Stimulated activated memory B cell treated with anti-CD40 and anti-IgM and Interleukin-4, amounts not matched to agents 10 μg/mL and 1 μg/mL and 100 μg/mL, for 72 hours (primary cell): ENCODE measurements at regions not wholly inside any gene's neighbourhood (a gene's known extent, or its start where the extent isn't known, plus 50 kb on each side); places are given as distances from the start of the nearest gene placed in this dataset.

Experiments
- ATAC-seq: fragments of 150-1000 bp; cut with Tn5 transposase; 2 replicates; pipeline ENCODE4 v1.10.0; 2021
- H3K27ac Mint-ChIP-seq: one replicate; pipeline ENCODE4 v1.8.0; 2022; ENCODE audit warnings: mild to moderate bottlenecking, mixed read lengths
- H3K27me3 Mint-ChIP-seq: one replicate; pipeline ENCODE4 v1.8.0; 2022; ENCODE audit warnings: mixed read lengths
- H3K36me3 Mint-ChIP-seq: one replicate; pipeline ENCODE4 v1.8.0; 2022; ENCODE audit warnings: mixed read lengths
- H3K4me1 Mint-ChIP-seq: one replicate; pipeline ENCODE4 v1.8.0; 2022; ENCODE audit warnings: mixed read lengths
- H3K4me3 Mint-ChIP-seq: one replicate; pipeline ENCODE4 v1.8.0; 2022; ENCODE audit warnings: mild to moderate bottlenecking, moderate library complexity, mixed read lengths
- H3K9me3 Mint-ChIP-seq: one replicate; pipeline ENCODE4 v1.8.0; 2022; ENCODE audit warnings: mixed read lengths

- Mint-ChIP-seq H3K36me3 (no peaks in the 10 kb centered on the region), H3K27ac (no peak overlapping the region), H3K27me3 (no peaks in the 10 kb centered on the region), H3K4me1 (no peaks in the 10 kb centered on the region), H3K4me3 (no peak overlapping the region), H3K9me3 (no peaks in the 10 kb centered on the region)
- no peak for ATAC-seq
Observed at GRCh38 chr18:43904209-43904837, 627.0 kb upstream of the SYT4 start.

GRCh38 chr18:43914018-43914417, 636.7 kb upstream of the SYT4 start:
- no peak for ATAC-seq
- Mint-ChIP-seq H3K27ac (no peak overlapping the region), H3K36me3 (no peaks in the 10 kb centered on the region), H3K9me3 (no peaks in the 10 kb centered on the region), H3K4me3 (no peak overlapping the region), H3K4me1 (no peaks in the 10 kb centered on the region), H3K27me3 (no peaks in the 10 kb centered on the region)

GRCh38 chr18:43916984-43917383, 639.7 kb upstream of the SYT4 start:
- Mint-ChIP-seq H3K36me3 (no peaks in the 10 kb centered on the region), H3K4me1 (no peaks in the 10 kb centered on the region), H3K4me3 (no peak overlapping the region), H3K27me3 (no peaks in the 10 kb centered on the region), H3K9me3 (no peaks in the 10 kb centered on the region), H3K27ac (no peak overlapping the region)
- no peak for ATAC-seq

- Mint-ChIP-seq H3K9me3 (no peaks in the 10 kb centered on the region), H3K27ac (no peak overlapping the region), H3K4me1 (no peaks in the 10 kb centered on the region), H3K4me3 (no peak overlapping the region), H3K36me3 (no peaks in the 10 kb centered on the region), H3K27me3 (no peaks in the 10 kb centered on the region)
- no peak for ATAC-seq
Observed at GRCh38 chr18:43917520-43917919, 640.2 kb upstream of the SYT4 start.

- H3K27ac Mint-ChIP-seq, result no peak overlapping the region
- H3K9me3 Mint-ChIP-seq, result no peaks in the 10 kb centered on the region
- H3K4me3 Mint-ChIP-seq, result no peak overlapping the region
- H3K36me3 Mint-ChIP-seq, result no peaks in the 10 kb centered on the region
- ATAC-seq, result no peak
- H3K27me3 Mint-ChIP-seq, result no peaks in the 10 kb centered on the region
- no peaks in the 10 kb centered on the region for H3K4me1 Mint-ChIP-seq
Observed at GRCh38 chr18:43919551-43919950, 642.3 kb upstream of the SYT4 start.

- H3K4me3 Mint-ChIP-seq, result no peak overlapping the region
- no peak overlapping the region for H3K27ac Mint-ChIP-seq
- no peaks in the 10 kb centered on the region for H3K9me3 Mint-ChIP-seq
- no peaks in the 10 kb centered on the region for H3K4me1 Mint-ChIP-seq
- H3K36me3 Mint-ChIP-seq, result no peaks in the 10 kb centered on the region
- H3K27me3 Mint-ChIP-seq, result no peaks in the 10 kb centered on the region
- ATAC-seq, result no peak
Observed at GRCh38 chr18:43931439-43931838, 654.1 kb upstream of the SYT4 start.

GRCh38 chr18:43932140-43932539, 654.9 kb upstream of the SYT4 start:
- no peak for ATAC-seq
- Mint-ChIP-seq H3K27me3 (no peaks in the 10 kb centered on the region), H3K4me1 (no peaks in the 10 kb centered on the region), H3K4me3 (no peak overlapping the region), H3K36me3 (no peaks in the 10 kb centered on the region), H3K27ac (no peak overlapping the region), H3K9me3 (no peaks in the 10 kb centered on the region)

- Mint-ChIP-seq H3K4me1 (no peaks in the 10 kb centered on the region), H3K27me3 (no peaks in the 10 kb centered on the region), H3K4me3 (no peak overlapping the region), H3K9me3 (no peaks in the 10 kb centered on the region), H3K27ac (no peak overlapping the region), H3K36me3 (no peaks in the 10 kb centered on the region)
- no peak for ATAC-seq
Observed at GRCh38 chr18:43933177-43933576, 655.9 kb upstream of the SYT4 start.

GRCh38 chr18:43934322-43934721, 657.0 kb upstream of the SYT4 start:
- no peaks in the 10 kb centered on the region for H3K9me3 Mint-ChIP-seq
- no peaks in the 10 kb centered on the region for H3K36me3 Mint-ChIP-seq
- no peak overlapping the region for H3K4me3 Mint-ChIP-seq
- H3K27ac Mint-ChIP-seq, result no peak overlapping the region
- no peaks in the 10 kb centered on the region for H3K4me1 Mint-ChIP-seq
- no peaks in the 10 kb centered on the region for H3K27me3 Mint-ChIP-seq
- no peak for ATAC-seq

GRCh38 chr18:43934781-43935471, 657.6 kb upstream of the SYT4 start:
- no peak for ATAC-seq

GRCh38 chr18:43936176-43936575, 658.9 kb upstream of the SYT4 start:
- Mint-ChIP-seq H3K36me3 (no peaks in the 10 kb centered on the region), H3K27ac (no peak overlapping the region), H3K9me3 (no peaks in the 10 kb centered on the region), H3K4me3 (no peak overlapping the region), H3K27me3 (no peaks in the 10 kb centered on the region), H3K4me1 (no peaks in the 10 kb centered on the region)
- no peak for ATAC-seq

More at GRCh38 chr18:43934781-43935471, 657.6 kb upstream of the SYT4 start:
- Mint-ChIP-seq H3K4me1 (no peaks in the 10 kb centered on the region), H3K27ac (no peak overlapping the region), H3K36me3 (no peaks in the 10 kb centered on the region), H3K9me3 (no peaks in the 10 kb centered on the region), H3K27me3 (no peaks in the 10 kb centered on the region), H3K4me3 (no peak overlapping the region)

GRCh38 chr18:43949291-43949690, 672.0 kb upstream of the SYT4 start:
- H3K27me3 Mint-ChIP-seq, result no peaks in the 10 kb centered on the region
- no peaks in the 10 kb centered on the region for H3K9me3 Mint-ChIP-seq
- ATAC-seq, result no peak
- H3K4me3 Mint-ChIP-seq, result no peak overlapping the region
- no peaks in the 10 kb centered on the region for H3K36me3 Mint-ChIP-seq
- no peak overlapping the region for H3K27ac Mint-ChIP-seq
- no peaks in the 10 kb centered on the region for H3K4me1 Mint-ChIP-seq

- Mint-ChIP-seq H3K27ac (no peak overlapping the region), H3K36me3 (no peaks in the 10 kb centered on the region), H3K4me1 (no peaks in the 10 kb centered on the region), H3K4me3 (no peak overlapping the region), H3K9me3 (no peaks in the 10 kb centered on the region), H3K27me3 (no peaks in the 10 kb centered on the region)
- ATAC-seq, result no peak
Observed at GRCh38 chr18:43950062-43950461, 672.8 kb upstream of the SYT4 start.

GRCh38 chr18:43952398-43952797, 675.1 kb upstream of the SYT4 start:
- H3K4me3 Mint-ChIP-seq, result no peak overlapping the region
- no peak for ATAC-seq
- H3K9me3 Mint-ChIP-seq, result no peaks in the 10 kb centered on the region
- H3K27me3 Mint-ChIP-seq, result no peaks in the 10 kb centered on the region
- no peaks in the 10 kb centered on the region for H3K4me1 Mint-ChIP-seq
- H3K36me3 Mint-ChIP-seq, result no peaks in the 10 kb centered on the region
- no peak overlapping the region for H3K27ac Mint-ChIP-seq

- Mint-ChIP-seq H3K4me1 (peaks cover 7% of the 10 kb centered on the region), H3K27ac (no peak overlapping the region), H3K4me3 (no peak overlapping the region), H3K36me3 (no peaks in the 10 kb centered on the region), H3K9me3 (no peaks in the 10 kb centered on the region), H3K27me3 (peaks cover 11% of the 10 kb centered on the region)
- peak; percentile 50 for ATAC-seq
Observed at GRCh38 chr18:43961722-43962121, 684.4 kb upstream of the SYT4 start.

- H3K27ac Mint-ChIP-seq, result no peak overlapping the region
- H3K36me3 Mint-ChIP-seq, result no peaks in the 10 kb centered on the region
- peaks cover 10% of the 10 kb centered on the region for H3K27me3 Mint-ChIP-seq
- no peaks in the 10 kb centered on the region for H3K9me3 Mint-ChIP-seq
- H3K4me3 Mint-ChIP-seq, result no peak overlapping the region
- ATAC-seq, result no peak
- H3K4me1 Mint-ChIP-seq, result peaks cover 7% of the 10 kb centered on the region
Observed at GRCh38 chr18:43964666-43965065, 687.4 kb upstream of the SYT4 start.
